Ishikawa (cell line): ENCODE measurements at regions not wholly inside any gene's neighbourhood (a gene's known extent, or its start where the extent isn't known, plus 50 kb on each side); places are given as distances from the start of the nearest gene placed in this dataset.

ENCODE experiments used
- EP300 ChIP-seq: IDR thresholded peaks from 2 replicates; pipeline ENCODE4 v1.6.1; 2012; ENCODE audit warnings: borderline replicate concordance
- FOXM1 ChIP-seq: IDR thresholded peaks from 2 replicates; pipeline ENCODE4 v1.6.1; 2012; ENCODE audit warnings: low read depth, borderline replicate concordance
- NFIC ChIP-seq: IDR thresholded peaks from 2 replicates; pipeline ENCODE4 v1.6.1; 2012
- RAD21 ChIP-seq: IDR thresholded peaks from 2 replicates; pipeline ENCODE4 v1.6.1; 2012; ENCODE audit warnings: low read depth
- TAF1 ChIP-seq: IDR thresholded peaks from 2 replicates; pipeline ENCODE4 v1.6.1; 2012; ENCODE audit warnings: low read depth, mild to moderate bottlenecking
- TEAD4 ChIP-seq: IDR thresholded peaks from 2 replicates; pipeline ENCODE4 v1.6.1; 2012
- YY1 ChIP-seq: IDR thresholded peaks from 2 replicates; pipeline ENCODE4 v1.6.1; 2012; ENCODE audit warnings: low read depth
- ZBTB7A ChIP-seq: IDR thresholded peaks from 2 replicates; pipeline ENCODE4 v1.6.1; 2012; ENCODE audit warnings: low read depth
- TF ChIP-seq, protein P1 (sequence below): IDR thresholded peaks from 2 replicates; pipeline ENCODE4 v1.6.1; 2012; ENCODE audit warnings: low read depth, mild to moderate bottlenecking
- TF ChIP-seq, protein P2 (sequence below): IDR thresholded peaks from 2 replicates; pipeline ENCODE4 v1.6.1; 2012
- TF ChIP-seq, protein P3 (sequence below): IDR thresholded peaks from 2 replicates; pipeline ENCODE4 v1.6.1; 2012

DNA sequence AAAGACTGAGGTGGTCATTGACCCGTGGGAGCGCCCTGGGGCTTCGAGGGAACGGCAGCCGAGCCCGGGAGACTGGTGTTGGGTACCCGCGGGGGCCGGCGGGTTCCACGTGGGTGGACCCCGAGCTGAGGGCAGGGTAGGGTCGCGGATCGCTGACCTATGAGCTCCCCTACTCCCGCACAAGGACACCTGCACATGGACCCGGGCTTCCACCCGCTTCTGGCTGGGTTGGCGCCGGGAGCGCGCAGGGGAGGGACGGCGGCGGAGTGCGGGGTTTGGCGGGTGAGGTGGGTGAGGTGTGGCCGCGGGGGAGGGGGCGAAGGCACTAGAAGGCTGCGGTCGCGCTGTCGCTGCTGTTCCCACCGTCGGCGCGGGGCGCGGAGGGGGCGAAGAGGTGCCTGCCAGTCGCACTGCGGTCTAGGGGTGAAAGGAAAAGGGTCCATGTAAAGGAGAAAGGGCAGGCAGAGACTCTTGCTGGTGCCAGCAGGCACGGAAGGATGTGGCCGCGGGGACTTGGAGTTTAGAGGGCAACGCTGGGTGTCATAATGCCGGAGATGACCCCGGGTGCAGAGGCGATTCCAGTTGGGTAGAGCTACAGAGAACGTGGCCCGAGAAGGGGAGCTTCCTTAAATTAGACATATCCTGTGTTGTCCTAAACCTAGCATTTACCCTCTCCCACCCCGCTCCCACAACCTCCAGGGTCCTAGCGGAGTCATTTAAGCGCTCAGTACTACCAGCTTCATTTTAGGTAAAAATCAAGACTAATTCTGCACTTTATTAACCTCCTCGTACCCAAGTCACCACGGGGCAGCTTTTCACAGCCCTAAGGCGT lies 245.9 kb upstream of the TOPAZ1 start:
- TF ChIP-seq RAD21 (no peak), TAF1 (no peak), EP300 (no peak), NFIC (no peak), ZBTB7A (no peak), YY1 (no peak), TEAD4 (no peak), FOXM1 (no peak)
- TF ChIP-seq, protein P1, sequence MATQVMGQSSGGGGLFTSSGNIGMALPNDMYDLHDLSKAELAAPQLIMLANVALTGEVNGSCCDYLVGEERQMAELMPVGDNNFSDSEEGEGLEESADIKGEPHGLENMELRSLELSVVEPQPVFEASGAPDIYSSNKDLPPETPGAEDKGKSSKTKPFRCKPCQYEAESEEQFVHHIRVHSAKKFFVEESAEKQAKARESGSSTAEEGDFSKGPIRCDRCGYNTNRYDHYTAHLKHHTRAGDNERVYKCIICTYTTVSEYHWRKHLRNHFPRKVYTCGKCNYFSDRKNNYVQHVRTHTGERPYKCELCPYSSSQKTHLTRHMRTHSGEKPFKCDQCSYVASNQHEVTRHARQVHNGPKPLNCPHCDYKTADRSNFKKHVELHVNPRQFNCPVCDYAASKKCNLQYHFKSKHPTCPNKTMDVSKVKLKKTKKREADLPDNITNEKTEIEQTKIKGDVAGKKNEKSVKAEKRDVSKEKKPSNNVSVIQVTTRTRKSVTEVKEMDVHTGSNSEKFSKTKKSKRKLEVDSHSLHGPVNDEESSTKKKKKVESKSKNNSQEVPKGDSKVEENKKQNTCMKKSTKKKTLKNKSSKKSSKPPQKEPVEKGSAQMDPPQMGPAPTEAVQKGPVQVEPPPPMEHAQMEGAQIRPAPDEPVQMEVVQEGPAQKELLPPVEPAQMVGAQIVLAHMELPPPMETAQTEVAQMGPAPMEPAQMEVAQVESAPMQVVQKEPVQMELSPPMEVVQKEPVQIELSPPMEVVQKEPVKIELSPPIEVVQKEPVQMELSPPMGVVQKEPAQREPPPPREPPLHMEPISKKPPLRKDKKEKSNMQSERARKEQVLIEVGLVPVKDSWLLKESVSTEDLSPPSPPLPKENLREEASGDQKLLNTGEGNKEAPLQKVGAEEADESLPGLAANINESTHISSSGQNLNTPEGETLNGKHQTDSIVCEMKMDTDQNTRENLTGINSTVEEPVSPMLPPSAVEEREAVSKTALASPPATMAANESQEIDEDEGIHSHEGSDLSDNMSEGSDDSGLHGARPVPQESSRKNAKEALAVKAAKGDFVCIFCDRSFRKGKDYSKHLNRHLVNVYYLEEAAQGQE = no peak
- TF ChIP-seq, protein P2, sequence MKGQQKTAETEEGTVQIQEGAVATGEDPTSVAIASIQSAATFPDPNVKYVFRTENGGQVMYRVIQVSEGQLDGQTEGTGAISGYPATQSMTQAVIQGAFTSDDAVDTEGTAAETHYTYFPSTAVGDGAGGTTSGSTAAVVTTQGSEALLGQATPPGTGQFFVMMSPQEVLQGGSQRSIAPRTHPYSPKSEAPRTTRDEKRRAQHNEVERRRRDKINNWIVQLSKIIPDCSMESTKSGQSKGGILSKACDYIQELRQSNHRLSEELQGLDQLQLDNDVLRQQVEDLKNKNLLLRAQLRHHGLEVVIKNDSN = no peak
- TF ChIP-seq, protein P3, sequence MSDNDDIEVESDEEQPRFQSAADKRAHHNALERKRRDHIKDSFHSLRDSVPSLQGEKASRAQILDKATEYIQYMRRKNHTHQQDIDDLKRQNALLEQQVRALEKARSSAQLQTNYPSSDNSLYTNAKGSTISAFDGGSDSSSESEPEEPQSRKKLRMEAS = no peak
